SKM-1 treated with dmso at 0.1 percent for 144 hours (cell line): ENCODE measurements at regions not wholly inside any gene's neighbourhood (a gene's known extent, or its start where the extent isn't known, plus 50 kb on each side); places are given as distances from the start of the nearest gene placed in this dataset.

ENCODE experiments used
- DNase-seq: peaks from one replicate; lab custom pipeline; 2025; ENCODE audit not compliant: unreplicated experiment; lab: John Stamatoyannopoulos, UW

DNA sequence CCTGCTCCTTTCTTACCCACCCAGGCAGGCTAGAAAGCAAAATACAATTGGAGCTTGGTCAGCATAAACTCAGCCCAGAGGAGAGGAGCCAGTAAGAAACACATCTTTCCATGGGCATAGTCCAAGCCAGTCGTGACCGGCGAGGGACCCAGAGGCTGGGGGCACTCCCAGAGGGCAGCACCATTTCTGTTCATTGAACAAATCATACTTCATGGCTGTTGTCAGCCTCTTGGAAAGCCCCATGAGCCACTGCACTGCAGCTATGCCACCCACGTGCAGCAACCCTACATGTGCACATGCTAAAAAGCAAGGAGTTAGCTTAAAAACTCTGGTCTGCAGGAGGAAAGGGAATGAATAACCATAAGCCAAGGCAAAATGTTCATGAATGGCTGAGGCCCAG, 90.0 kb upstream of the CDKN3 start:
- DNase-seq, result no peak

- no peak for DNase-seq
These were observed 87.2 kb upstream of the CDKN3 start for GRCh38 chr14:54309615-54310014.

DNA sequence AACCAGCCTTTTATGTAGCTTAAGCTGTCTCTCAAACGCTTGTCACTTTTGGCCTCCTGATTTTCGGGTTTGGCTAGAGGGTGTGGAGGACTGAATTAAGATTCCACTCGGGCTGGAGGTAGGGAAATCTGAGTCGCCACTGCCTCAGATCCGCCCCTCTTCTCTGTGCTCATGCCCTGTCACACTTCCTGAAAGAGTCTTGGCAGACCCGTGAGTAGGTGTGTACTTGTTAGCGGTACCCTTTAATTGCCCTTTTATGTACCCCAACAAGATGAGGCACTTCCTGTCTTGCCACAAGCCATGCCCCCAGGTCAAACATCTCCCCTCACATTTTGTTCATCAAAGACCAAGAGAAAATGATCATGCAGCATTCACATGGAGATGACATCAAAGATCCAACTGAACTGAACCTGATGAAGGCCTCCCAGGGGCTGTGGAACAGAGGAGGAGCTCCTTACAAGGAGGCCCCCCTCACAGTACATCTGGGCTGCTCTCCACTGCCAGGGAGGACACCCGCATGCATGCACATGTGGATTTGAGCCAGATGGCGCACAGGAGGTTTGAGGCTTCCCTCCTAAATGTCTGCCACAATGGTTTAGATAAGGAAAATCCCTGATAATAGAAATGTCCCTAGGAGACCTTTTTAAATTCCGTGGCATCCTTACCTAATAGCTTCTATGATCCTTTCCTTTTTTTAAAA, 86.5 kb upstream of the CDKN3 start:
- DNase-seq, result no peak

GRCh38 chr14:54310851-54311228, 86.0 kb upstream of the CDKN3 start:
- DNase-seq, result no peak

- no peak for DNase-seq
These were observed 84.5 kb upstream of the CDKN3 start for GRCh38 chr14:54312166-54312801.

DNA sequence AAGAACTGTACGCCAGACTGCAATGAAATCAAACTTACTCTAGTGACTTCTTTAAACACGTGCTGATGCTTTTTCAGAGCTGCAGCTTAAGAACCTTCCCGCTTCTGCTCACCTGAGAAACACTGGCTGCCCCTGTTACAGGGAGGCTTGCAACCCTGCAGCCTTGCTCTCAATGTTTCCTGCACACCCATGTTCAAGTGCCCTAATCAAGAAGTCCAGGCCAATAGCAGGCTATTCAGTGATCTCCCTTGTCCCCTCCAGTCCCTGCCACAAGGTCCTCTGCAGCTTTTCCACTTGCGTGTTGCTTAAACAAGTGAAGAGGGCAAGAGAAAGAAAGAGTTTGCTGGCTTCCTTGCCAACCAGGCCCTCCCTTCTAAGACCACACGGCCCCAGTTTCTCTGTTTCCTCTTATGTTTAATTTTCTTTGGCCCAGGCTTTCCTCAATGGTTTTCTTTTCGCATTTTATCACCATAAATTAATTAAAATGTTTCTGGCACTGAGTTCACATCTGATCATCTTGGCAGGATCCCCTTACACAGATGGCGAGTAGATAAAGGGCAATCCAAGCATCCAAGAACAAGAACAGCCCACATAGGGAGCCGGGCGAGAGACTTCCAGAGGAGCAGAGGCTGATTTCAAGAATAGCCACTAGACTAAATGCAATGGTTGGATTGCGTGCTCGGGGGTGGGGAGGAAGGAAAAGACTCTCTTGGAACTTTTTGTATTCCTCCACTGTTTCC, 82.3 kb upstream of the CDKN3 start:
- DNase-seq, result no peak

GRCh38 chr14:54316652-54317051, 80.2 kb upstream of the CDKN3 start:
- DNase-seq, result no peak

GRCh38 chr14:54317391-54317790, 79.4 kb upstream of the CDKN3 start:
- DNase-seq, result no peak

DNA sequence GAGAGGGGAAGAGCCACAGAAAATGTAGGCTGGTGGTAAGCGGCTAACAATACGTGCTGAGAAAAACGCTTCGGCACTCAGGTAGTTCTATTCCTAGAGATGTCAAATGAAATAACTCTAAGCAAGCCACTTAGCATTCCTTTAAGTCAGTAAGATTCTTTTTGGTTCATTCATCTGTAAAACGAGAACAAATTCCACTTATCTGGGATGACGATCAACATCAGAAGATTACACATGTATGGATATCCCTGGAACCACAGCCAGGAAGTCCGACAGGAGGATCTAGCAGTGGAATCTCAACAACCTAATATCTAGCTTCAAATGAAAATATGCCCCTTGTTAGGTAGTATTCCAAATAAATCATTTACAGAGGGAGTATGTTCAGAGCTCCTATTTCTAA, 74.6 kb upstream of the CDKN3 start:
- no peak for DNase-seq

- no peak for DNase-seq
These were observed 74.0 kb upstream of the CDKN3 start for GRCh38 chr14:54322701-54323337.

DNA sequence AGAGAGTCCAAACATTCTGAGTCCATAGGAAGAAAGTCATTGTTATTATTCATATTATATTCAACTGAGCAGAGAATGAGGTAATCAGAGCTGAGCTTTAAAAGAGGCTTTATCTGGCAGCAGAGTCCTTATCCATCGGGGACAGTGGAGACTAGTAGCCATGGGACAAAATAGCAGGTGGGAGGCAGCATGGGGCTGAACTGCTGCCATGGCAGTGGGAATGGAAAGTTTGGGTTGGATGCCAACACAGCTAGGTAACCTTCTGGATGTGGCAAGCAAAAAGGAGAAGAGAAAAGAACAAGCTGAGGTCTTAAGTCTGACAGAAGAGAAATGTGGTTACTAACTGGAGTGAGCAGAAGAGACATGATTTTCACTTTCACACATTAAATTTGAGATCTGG, 71.0 kb upstream of the CDKN3 start:
- DNase-seq, result no peak

- peak; percentile 26 for DNase-seq
These were observed 67.6 kb upstream of the CDKN3 start for GRCh38 chr14:54329082-54329695.

- no peak for DNase-seq
These were observed 65.9 kb upstream of the CDKN3 start for GRCh38 chr14:54330876-54331275.

GRCh38 chr14:54331516-54331915, 65.3 kb upstream of the CDKN3 start:
- DNase-seq, result no peak

GRCh38 chr14:54332490-54332889, 64.3 kb upstream of the CDKN3 start:
- no peak for DNase-seq

- no peak for DNase-seq
These were observed 63.3 kb upstream of the CDKN3 start for GRCh38 chr14:54333511-54333910.

DNA sequence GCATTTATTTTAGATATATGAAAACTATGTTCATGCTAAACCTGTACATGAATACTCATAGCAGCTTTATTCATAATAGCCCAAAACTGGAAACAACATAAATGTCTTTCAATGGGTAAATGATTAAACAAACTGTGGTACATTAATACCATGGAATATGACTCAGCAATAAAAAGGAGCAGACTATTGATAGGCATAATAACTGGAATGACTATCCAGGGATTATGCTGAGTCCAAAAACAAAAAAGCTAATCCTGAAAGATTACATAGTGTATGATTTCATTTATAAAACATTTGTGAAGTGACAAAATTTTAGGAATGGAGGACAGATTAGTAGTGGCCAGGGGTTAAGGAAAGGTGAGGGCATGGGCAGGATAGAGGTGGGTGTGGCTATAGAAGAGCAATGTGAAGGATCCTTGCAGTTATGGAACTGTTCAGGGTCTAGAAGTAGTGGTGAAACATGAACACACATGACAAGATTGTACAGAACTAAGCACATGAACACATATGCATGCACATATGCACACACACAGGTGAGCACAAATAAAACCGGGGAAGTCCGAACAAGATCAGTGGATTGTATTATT, 61.1 kb upstream of the CDKN3 start:
- no peak for DNase-seq

- no peak for DNase-seq
These were observed 59.5 kb upstream of the CDKN3 start for GRCh38 chr14:54337314-54337713.

GRCh38 chr14:54338696-54339317, 58.0 kb upstream of the CDKN3 start:
- no peak for DNase-seq

- DNase-seq, result no peak
These were observed 57.0 kb upstream of the CDKN3 start for GRCh38 chr14:54339771-54340170.

GRCh38 chr14:54342806-54343205, 54.0 kb upstream of the CDKN3 start:
- DNase-seq, result no peak
